HL-60 (cell line): ENCODE measurements at regions not wholly inside any gene's neighbourhood (a gene's known extent, or its start where the extent isn't known, plus 50 kb on each side); places are given as distances from the start of the nearest gene placed in this dataset.

Source experiments
- GABPA ChIP-seq: IDR thresholded peaks from 2 replicates; pipeline ENCODE4 v1.6.1; 2012; ENCODE audit warnings: low read depth
- POLR2AphosphoS5 ChIP-seq: IDR thresholded peaks from 2 replicates; pipeline ENCODE4 v1.6.1; 2012; ENCODE audit warnings: low read depth
- SPI1 ChIP-seq: IDR thresholded peaks from 2 replicates; pipeline ENCODE4 v1.6.1; 2012; ENCODE audit warnings: low read depth, mild to moderate bottlenecking, borderline replicate concordance
- TF ChIP-seq, protein P1 (sequence below): IDR thresholded peaks from one replicate; pipeline ENCODE4 v1.5.1; 2011; ENCODE audit warnings: low read length, control low read depth, inconsistent platforms; ENCODE audit not compliant: insufficient read depth
- TF ChIP-seq, protein P2 (sequence below): IDR thresholded peaks from 2 replicates; pipeline ENCODE4 v1.6.1; 2012; ENCODE audit warnings: low read depth; ENCODE audit not compliant: insufficient replicate concordance

- TF ChIP-seq SPI1 (no peak), GABPA (no peak), POLR2AphosphoS5 (no peak)
- TF ChIP-seq, protein P1, sequence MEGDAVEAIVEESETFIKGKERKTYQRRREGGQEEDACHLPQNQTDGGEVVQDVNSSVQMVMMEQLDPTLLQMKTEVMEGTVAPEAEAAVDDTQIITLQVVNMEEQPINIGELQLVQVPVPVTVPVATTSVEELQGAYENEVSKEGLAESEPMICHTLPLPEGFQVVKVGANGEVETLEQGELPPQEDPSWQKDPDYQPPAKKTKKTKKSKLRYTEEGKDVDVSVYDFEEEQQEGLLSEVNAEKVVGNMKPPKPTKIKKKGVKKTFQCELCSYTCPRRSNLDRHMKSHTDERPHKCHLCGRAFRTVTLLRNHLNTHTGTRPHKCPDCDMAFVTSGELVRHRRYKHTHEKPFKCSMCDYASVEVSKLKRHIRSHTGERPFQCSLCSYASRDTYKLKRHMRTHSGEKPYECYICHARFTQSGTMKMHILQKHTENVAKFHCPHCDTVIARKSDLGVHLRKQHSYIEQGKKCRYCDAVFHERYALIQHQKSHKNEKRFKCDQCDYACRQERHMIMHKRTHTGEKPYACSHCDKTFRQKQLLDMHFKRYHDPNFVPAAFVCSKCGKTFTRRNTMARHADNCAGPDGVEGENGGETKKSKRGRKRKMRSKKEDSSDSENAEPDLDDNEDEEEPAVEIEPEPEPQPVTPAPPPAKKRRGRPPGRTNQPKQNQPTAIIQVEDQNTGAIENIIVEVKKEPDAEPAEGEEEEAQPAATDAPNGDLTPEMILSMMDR = no peak
- TF ChIP-seq, protein P2, sequence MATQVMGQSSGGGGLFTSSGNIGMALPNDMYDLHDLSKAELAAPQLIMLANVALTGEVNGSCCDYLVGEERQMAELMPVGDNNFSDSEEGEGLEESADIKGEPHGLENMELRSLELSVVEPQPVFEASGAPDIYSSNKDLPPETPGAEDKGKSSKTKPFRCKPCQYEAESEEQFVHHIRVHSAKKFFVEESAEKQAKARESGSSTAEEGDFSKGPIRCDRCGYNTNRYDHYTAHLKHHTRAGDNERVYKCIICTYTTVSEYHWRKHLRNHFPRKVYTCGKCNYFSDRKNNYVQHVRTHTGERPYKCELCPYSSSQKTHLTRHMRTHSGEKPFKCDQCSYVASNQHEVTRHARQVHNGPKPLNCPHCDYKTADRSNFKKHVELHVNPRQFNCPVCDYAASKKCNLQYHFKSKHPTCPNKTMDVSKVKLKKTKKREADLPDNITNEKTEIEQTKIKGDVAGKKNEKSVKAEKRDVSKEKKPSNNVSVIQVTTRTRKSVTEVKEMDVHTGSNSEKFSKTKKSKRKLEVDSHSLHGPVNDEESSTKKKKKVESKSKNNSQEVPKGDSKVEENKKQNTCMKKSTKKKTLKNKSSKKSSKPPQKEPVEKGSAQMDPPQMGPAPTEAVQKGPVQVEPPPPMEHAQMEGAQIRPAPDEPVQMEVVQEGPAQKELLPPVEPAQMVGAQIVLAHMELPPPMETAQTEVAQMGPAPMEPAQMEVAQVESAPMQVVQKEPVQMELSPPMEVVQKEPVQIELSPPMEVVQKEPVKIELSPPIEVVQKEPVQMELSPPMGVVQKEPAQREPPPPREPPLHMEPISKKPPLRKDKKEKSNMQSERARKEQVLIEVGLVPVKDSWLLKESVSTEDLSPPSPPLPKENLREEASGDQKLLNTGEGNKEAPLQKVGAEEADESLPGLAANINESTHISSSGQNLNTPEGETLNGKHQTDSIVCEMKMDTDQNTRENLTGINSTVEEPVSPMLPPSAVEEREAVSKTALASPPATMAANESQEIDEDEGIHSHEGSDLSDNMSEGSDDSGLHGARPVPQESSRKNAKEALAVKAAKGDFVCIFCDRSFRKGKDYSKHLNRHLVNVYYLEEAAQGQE = no peak
Measured at GRCh38 chr7:106775552-106775936, 89.5 kb upstream of the PIK3CG start.
